A673 (cell line): ENCODE measurements at regions not wholly inside any gene's neighbourhood (a gene's known extent, or its start where the extent isn't known, plus 50 kb on each side); places are given as distances from the start of the nearest gene placed in this dataset.

Experiments
- CTCF ChIP-seq: fragments of 300-800, 200-600 bp; sonication (generic); conservative IDR thresholded peaks from 2 replicates; pipeline ENCODE4 v1.5.1; 2017; ENCODE audit warnings: low read depth, mild to moderate bottlenecking, antibody characterized with exemption, low read length, moderate library complexity, mixed read lengths
- EZH2 ChIP-seq: fragments of 200-600 bp; sonication (generic); IDR thresholded peaks from 2 replicates; pipeline ENCODE4 v1.6.1; 2017; ENCODE audit warnings: borderline replicate concordance, low read depth, mild to moderate bottlenecking, mixed read lengths, antibody characterized with exemption, low read length; ENCODE audit not compliant: poor library complexity, severe bottlenecking

- TF ChIP-seq CTCF (no peak), EZH2 (no peak)
These were observed 545.0 kb upstream of the ZNF608 start for GRCh38 chr5:125291447-125291846.
